Panc1 (cell line): ENCODE measurements at regions not wholly inside any gene's neighbourhood (a gene's known extent, or its start where the extent isn't known, plus 50 kb on each side); places are given as distances from the start of the nearest gene placed in this dataset.

Experiments
- ATAC-seq: fragments of 200-7000 bp; cut with Tn5 transposase; 2 replicates; pipeline ENCODE4 v1.9.1; 2020; ENCODE audit warnings: mild to moderate bottlenecking, moderate library complexity
- BruUV-seq: library from RNA; stranded (reverse); fragments of 400-500 nt; replicated peaks from 2 replicates; lab custom pipeline; 2021; lab: Mats Ljungman, UMichigan
- CTCF ChIA-PET: fragments of 300-600 bp; sonication (Branson Sonifier 250); formaldehyde crosslinking; loops from one replicate; lab custom pipeline; 2022; ENCODE audit warnings: antibody characterized with exemption; lab: Charles Lee
- POLR2A ChIA-PET: fragments of 300-600 bp; sonication (Branson Sonifier 250); formaldehyde crosslinking; loops from one replicate; lab custom pipeline; 2022; ENCODE audit warnings: antibody characterized with exemption; lab: Charles Lee
- DNase-seq: peaks from one replicate; pipeline ENCODE4 v3.0.0-alpha.2; 2010; ENCODE audit warnings: low read depth, low spot score
- H3K27ac ChIP-seq: 2 replicates; pipeline ENCODE4 v1.5.1; 2011; ENCODE audit warnings: mild to moderate bottlenecking, low read length, inconsistent platforms
- H3K27me3 ChIP-seq: fragments of 200-500 bp; sonication (Bioruptor generic); 2 replicates; pipeline ENCODE4 v1.6.0; 2014; ENCODE audit warnings: low read length, inconsistent platforms; ENCODE audit not compliant: control insufficient read depth, insufficient read depth
- H3K36me3 ChIP-seq: fragments of 200-500 bp; sonication (Bioruptor generic); 2 replicates; pipeline ENCODE4 v1.5.1; 2014; ENCODE audit warnings: inconsistent platforms, mild to moderate bottlenecking, low read length, moderate library complexity; ENCODE audit not compliant: control insufficient read depth, insufficient read depth
- H3K4me1 ChIP-seq: 2 replicates; pipeline ENCODE4 v1.5.1; 2011; ENCODE audit warnings: inconsistent platforms, mild to moderate bottlenecking, low read length, moderate library complexity; ENCODE audit not compliant: control insufficient read depth, insufficient read depth
- H3K4me3 ChIP-seq, 2 experiments: 2 replicates each; pipeline ENCODE4 v1.5.1; 2011 to 2012; ENCODE audit warnings: low read depth in 2 of 2, low read length in 2 of 2, mild to moderate bottlenecking in 2 of 2, inconsistent platforms in 1 of 2, moderate library complexity in 1 of 2
- H3K9me3 ChIP-seq: fragments of 200-500 bp; sonication (Bioruptor generic); 2 replicates; pipeline ENCODE4 v1.5.1; 2014; ENCODE audit warnings: low read depth, mild to moderate bottlenecking, inconsistent platforms, low read length, moderate library complexity; ENCODE audit not compliant: control insufficient read depth, insufficient read depth
- CTCF ChIP-seq: fragments of 450-650 bp; IDR thresholded peaks from 2 replicates; pipeline ENCODE4 v1.5.1; 2017; ENCODE audit warnings: mild to moderate bottlenecking
- POLR2AphosphoS5 ChIP-seq: IDR thresholded peaks from 2 replicates; pipeline ENCODE4 v1.6.1; 2012; ENCODE audit warnings: mild to moderate bottlenecking, low read depth, low read length, moderate library complexity
- REST ChIP-seq, 2 experiments: IDR thresholded peaks; 2 replicates each; pipeline ENCODE4 v1.6.1; 2011 to 2012; ENCODE audit warnings: low read depth in 2 of 2, control low read depth in 1 of 2, low read length in 1 of 2, mild to moderate bottlenecking in 1 of 2, moderate library complexity in 1 of 2; ENCODE audit not compliant: insufficient read depth in 1 of 2
- SIN3A ChIP-seq: IDR thresholded peaks from 2 replicates; pipeline ENCODE4 v1.6.1; 2012; ENCODE audit warnings: low read depth, mild to moderate bottlenecking, low read length, moderate library complexity, borderline replicate concordance; ENCODE audit not compliant: insufficient read depth
- TCF7L2 ChIP-seq: IDR thresholded peaks from 2 replicates; pipeline ENCODE4 v1.6.1; 2011; ENCODE audit warnings: mild to moderate bottlenecking, low read depth, low read length, inconsistent platforms
- in situ Hi-C: cut with HindIII; loops from 2 replicates; pipeline ENCODE4 v1.10.0; 2016; ENCODE audit warnings: low sequenced_read_pairs, low pct_unique_long_range_greater_than_20kb
- intact Hi-C: fragments of 100-400 bp; cut with micrococcal nuclease; formaldehyde crosslinking; loops from one replicate; pipeline ENCODE4 v1.10.0; 2022; ENCODE audit not compliant: unreplicated experiment

- Histone ChIP-seq H3K27ac (no peak overlapping the region), H3K4me3 (no peak overlapping the region), H3K27me3 (peaks cover 5% of the 10 kb centered on the region), H3K36me3 (no peaks in the 10 kb centered on the region), H3K4me1 (no peaks in the 10 kb centered on the region), H3K9me3 (no peaks in the 10 kb centered on the region)
- TF ChIP-seq REST (IDR thresholded peaks at IDR 0.05; ENCODE audit: insufficient read depth in 1 of 2, low read depth in 2 of 2, low read length in 1 of 2) (no peak), SIN3A (no peak), POLR2AphosphoS5 (no peak), CTCF (no peak), TCF7L2 (no peak)
- CTCF ChIA-PET, result no interaction called here
- in situ Hi-C loops (no loop called here), intact Hi-C loops (no loop called here)
- BruUV-seq, result no TSS peak
- no peak for ATAC-seq
- no peak for DNase-seq
- POLR2A ChIA-PET, result no interaction called here
Observed at GRCh38 chr18:75745147-75745546, 317.6 kb upstream of the SMIM21 start.

- ATAC-seq, result no peak
- no peak overlapping the region for H3K27ac ChIP-seq
- CTCF ChIA-PET, result no interaction called here
- intact Hi-C loops (no loop called here), in situ Hi-C loops (no loop called here)
- DNase-seq, result no peak
- POLR2A ChIA-PET, result interaction anchor here (0.8 kb wide), 1 partner anchor 539 kb away, joined by 3 read pairs; no protein-coding TSS in a partner anchor
- no peak overlapping the region for H3K4me3 ChIP-seq
- BruUV-seq, result no TSS peak
- peaks cover 5% of the 10 kb centered on the region for H3K27me3 ChIP-seq
- no peak for TF ChIP-seq SIN3A
- TF ChIP-seq TCF7L2, result no peak
- TF ChIP-seq POLR2AphosphoS5, result no peak
- no peak for TF ChIP-seq CTCF
- no peak for TF ChIP-seq REST (IDR thresholded peaks at IDR 0.05; ENCODE audit: insufficient read depth in 1 of 2, low read depth in 2 of 2, low read length in 1 of 2)
- no peaks in the 10 kb centered on the region for H3K36me3 ChIP-seq
- no peaks in the 10 kb centered on the region for H3K9me3 ChIP-seq
- no peaks in the 10 kb centered on the region for H3K4me1 ChIP-seq
Observed at GRCh38 chr18:75742516-75742915, 315.0 kb upstream of the SMIM21 start.
